IPS-NIHi11 (cell line): ENCODE measurements at regions not wholly inside any gene's neighbourhood (a gene's known extent, or its start where the extent isn't known, plus 50 kb on each side); places are given as distances from the start of the nearest gene placed in this dataset.

Experiments
- DNase-seq: peaks from one replicate; pipeline ENCODE4 v3.0.0; 2012; ENCODE audit warnings: mixed read lengths, low spot score

GRCh38 chr2:137729305-137729704 is 235.0 kb upstream of the HNMT start:
- DNase-seq, result peak; percentile 23

- no peak for DNase-seq
Measured at GRCh38 chr2:137737559-137737958, 226.7 kb upstream of the HNMT start.

- no peak for DNase-seq
Measured at GRCh38 chr2:137741784-137742362, 222.4 kb upstream of the HNMT start.

GRCh38 chr2:137747509-137747908 is 216.8 kb upstream of the HNMT start:
- DNase-seq, result no peak

GRCh38 chr2:137748533-137748932 is 215.7 kb upstream of the HNMT start:
- DNase-seq, result no peak

- DNase-seq, result no peak
Measured at GRCh38 chr2:137764646-137765045, 199.6 kb upstream of the HNMT start.

GRCh38 chr2:137769406-137769805 is 194.9 kb upstream of the HNMT start:
- no peak for DNase-seq

GRCh38 chr2:137770166-137770565 is 194.1 kb upstream of the HNMT start:
- no peak for DNase-seq

- no peak for DNase-seq
Measured at GRCh38 chr2:137771064-137771463, 193.2 kb upstream of the HNMT start.

GRCh38 chr2:137772451-137772850 is 191.8 kb upstream of the HNMT start:
- DNase-seq, result no peak

GRCh38 chr2:137775529-137775928 is 188.7 kb upstream of the HNMT start:
- no peak for DNase-seq

- no peak for DNase-seq
Measured at GRCh38 chr2:137776697-137777096, 187.6 kb upstream of the HNMT start.

GRCh38 chr2:137797641-137798040 is 166.6 kb upstream of the HNMT start:
- DNase-seq, result no peak

GRCh38 chr2:137799600-137799999 is 164.7 kb upstream of the HNMT start:
- no peak for DNase-seq

GRCh38 chr2:137800386-137800785 is 163.9 kb upstream of the HNMT start:
- DNase-seq, result no peak

- no peak for DNase-seq
Measured at GRCh38 chr2:137801228-137801627, 163.0 kb upstream of the HNMT start.

GRCh38 chr2:137802038-137802437 is 162.2 kb upstream of the HNMT start:
- no peak for DNase-seq

GRCh38 chr2:137806068-137806805 is 158.0 kb upstream of the HNMT start:
- DNase-seq, result no peak

- no peak for DNase-seq
Measured at GRCh38 chr2:137809252-137809651, 155.0 kb upstream of the HNMT start.

- no peak for DNase-seq
Measured at GRCh38 chr2:137809837-137810236, 154.4 kb upstream of the HNMT start.

- DNase-seq, result no peak
Measured at GRCh38 chr2:137812517-137812916, 151.8 kb upstream of the HNMT start.

- no peak for DNase-seq
Measured at GRCh38 chr2:137813176-137813575, 151.1 kb upstream of the HNMT start.

- no peak for DNase-seq
Measured at GRCh38 chr2:137817058-137817457, 147.2 kb upstream of the HNMT start.

GRCh38 chr2:137823196-137823595 is 141.1 kb upstream of the HNMT start:
- DNase-seq, result no peak
